IPS-NIHi7 (cell line): ENCODE measurements at regions not wholly inside any gene's neighbourhood (a gene's known extent, or its start where the extent isn't known, plus 50 kb on each side); places are given as distances from the start of the nearest gene placed in this dataset.

Experiments used
- DNase-seq: peaks from one replicate; pipeline ENCODE4 v3.0.0; 2012; ENCODE audit warnings: mixed read lengths; ENCODE audit errors: extremely low spot score

GRCh38 chrX:5536261-5536660 is 692.4 kb downstream of the NLGN4X start:
- no peak for DNase-seq

DNA sequence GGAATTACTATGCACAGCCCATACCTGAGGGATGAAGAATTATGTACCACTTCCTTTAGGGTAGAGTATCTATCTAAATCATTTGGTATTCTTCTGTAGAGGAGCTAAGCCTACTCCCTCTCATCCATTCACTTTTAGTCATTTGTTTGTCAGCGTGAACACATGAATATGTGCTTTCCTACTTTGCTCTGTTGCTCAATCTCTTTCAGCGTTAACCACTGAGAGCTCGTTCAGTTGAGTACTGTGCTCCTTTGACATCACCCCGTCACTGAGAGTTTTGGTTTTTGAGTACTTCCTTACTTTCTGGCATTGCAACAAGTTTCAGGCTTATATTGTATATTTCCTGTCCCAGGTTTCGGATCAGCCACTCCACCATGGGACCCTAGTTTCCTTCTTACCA is 700.6 kb downstream of the NLGN4X start:
- no peak for DNase-seq

- DNase-seq, result no peak
Observed at GRCh38 chrX:5526191-5526590, 702.5 kb downstream of the NLGN4X start.

DNA sequence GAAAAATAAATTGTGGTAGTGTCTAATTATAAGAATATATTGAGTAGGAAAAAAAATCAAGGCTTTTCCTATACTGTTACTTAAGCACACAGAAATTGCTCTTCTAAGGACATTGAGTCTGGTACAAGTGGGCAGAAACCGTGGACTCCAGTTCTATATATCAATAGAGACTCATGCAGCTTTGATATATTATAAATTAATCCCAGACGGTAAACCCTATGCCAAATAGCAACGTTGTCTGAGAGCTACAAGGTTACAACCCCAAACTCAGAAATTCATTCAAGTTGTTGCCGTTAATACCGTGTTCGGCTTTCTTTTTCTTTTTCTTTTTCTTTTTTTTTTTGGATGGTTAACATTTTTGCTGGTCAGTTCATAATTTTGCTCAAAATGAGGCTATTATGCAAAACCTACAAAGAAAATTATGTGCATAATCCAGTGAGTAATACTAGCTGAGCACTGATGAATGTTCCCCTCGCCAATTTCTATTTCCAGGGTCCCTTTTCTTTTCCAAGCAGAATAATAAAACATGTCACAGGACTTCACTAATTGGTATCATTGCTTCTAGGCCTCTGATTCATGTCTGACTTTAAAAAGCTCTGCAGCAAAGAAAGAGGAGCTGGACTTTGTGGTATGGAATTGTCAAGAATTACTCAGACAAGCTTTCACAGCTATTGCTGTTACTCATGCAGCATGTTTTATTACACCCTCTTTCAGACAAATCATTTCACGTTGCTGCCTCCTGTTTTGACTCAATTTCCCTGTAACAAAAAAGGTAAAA is 737.7 kb downstream of the NLGN4X start:
- no peak for DNase-seq

DNA sequence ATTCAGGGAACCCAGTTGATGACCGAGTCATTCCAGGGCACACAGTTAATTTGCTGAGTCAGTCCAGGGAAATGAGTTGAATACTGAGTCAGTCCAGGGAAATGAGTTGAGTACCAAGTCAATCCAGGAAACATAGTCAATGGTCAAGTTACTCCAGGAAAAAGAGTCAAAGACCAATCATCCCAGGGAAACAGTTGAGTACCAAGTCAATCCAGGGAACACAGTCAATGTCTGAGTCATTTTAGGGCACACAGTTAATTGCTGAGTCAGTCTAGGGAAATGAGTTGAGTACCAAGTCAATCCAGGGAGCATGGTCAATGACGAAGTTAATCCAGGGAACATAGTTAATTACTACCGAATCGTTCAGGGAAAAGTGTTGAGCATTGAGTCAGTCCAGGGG is 754.4 kb downstream of the NLGN4X start:
- DNase-seq, result no peak

GRCh38 chrX:5458300-5458842 is 770.3 kb downstream of the NLGN4X start:
- peak; percentile 21 for DNase-seq

DNA sequence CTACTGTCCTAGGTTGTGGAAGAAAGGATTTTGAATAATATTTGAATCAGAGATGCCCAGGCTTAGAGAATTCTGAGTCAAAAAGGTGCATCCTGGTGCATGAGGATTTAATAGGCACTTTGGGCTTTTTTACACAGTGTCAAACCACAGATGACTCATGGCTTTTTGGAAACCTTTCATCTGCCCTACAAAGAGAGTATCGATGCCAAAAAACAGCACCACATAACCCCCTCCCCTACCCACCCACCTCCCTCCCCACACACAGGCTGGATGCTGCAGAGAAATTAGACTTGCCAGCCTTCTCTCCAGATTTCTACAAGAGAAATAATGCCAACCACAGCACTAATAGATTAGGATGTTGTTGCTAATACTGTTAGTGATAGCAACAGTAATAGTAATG is 779.3 kb downstream of the NLGN4X start:
- DNase-seq, result no peak

DNA sequence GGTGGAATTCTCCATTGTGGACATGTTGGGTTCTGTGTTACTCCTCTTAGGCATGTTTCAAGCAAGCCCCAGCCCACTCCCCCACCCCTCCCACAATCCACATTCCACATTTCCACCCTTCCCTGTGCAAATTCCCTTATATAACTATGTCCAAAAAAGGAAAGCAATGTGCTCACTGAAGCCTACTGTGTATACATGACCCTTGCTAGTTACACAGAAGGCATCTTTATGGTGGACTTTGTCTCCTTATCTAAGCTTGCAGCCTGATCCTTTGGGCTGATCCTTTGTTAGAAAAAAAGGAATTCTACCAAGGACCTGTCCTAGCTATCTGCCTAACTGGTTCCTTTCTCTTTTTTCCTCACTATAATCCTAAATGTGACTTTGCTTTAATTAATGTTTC is 796.8 kb downstream of the NLGN4X start:
- no peak for DNase-seq

DNA sequence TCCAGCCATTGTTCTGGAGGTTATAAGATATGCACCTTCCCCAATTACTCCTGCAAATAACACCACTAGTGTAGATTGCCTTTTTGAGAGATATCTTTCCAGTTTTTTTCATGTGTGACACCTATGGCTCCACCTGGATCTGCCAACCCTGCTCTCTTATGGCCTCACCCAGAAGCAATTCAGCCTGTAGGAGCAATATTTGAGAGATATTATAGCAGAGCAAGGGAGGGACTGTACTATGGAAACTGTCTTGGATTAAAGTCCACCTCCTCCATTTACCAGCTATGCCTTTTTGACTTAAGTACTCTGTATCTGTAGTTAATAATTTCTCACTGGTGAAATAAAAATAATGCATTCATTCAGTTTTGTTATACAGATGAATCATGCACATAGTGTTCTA is 803.5 kb downstream of the NLGN4X start:
- DNase-seq, result no peak

- no peak for DNase-seq
Observed at GRCh38 chrX:5417381-5417780, 811.3 kb downstream of the NLGN4X start.

GRCh38 chrX:5415738-5416137 is 812.9 kb downstream of the NLGN4X start:
- DNase-seq, result no peak

DNA sequence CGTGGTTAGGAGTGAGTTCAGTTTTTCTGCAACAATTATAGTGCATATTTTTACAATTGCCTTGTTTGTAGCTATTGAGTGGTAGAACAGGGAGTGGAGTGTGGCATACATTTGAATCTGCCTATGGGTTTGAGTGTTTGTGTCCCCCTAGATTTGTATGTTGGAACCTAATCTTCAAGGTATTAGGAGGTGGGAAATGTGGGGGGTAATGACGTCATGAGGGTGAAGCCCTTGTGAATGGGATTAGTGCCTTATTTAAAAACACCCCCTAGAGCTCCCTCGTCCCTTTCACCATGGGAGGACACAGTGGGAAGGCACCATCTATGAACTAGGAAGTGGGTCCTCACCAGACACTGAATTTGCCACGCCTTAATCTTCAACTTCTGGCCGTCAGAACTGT is 819.6 kb downstream of the NLGN4X start:
- no peak for DNase-seq

GRCh38 chrX:5402461-5402860 is 826.2 kb downstream of the NLGN4X start:
- DNase-seq, result peak; percentile 15

GRCh38 chrX:5399403-5399802 is 829.3 kb downstream of the NLGN4X start:
- no peak for DNase-seq

- DNase-seq, result no peak
Observed at GRCh38 chrX:5397409-5397808, 831.3 kb downstream of the NLGN4X start.

GRCh38 chrX:5390376-5390775 is 838.3 kb downstream of the NLGN4X start:
- DNase-seq, result no peak

DNA sequence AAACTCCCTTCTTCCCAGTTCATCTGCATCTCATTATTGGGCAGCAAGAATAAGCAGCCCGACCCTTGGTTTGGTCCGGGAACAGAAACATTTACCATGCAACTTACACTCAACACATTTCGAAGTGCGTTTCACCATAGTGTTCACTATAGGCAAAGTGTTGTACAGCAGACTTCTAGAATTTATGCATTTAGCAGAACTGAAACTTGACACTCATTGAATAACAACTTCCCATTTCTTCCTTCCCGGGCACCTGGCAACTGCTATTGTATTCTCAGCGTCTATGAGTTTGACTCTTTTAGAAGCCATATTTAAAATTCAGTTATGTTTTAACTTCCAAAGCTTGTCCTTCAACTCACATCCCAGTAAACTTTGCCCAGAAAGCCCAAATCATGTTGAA is 840.6 kb downstream of the NLGN4X start:
- DNase-seq, result no peak

DNA sequence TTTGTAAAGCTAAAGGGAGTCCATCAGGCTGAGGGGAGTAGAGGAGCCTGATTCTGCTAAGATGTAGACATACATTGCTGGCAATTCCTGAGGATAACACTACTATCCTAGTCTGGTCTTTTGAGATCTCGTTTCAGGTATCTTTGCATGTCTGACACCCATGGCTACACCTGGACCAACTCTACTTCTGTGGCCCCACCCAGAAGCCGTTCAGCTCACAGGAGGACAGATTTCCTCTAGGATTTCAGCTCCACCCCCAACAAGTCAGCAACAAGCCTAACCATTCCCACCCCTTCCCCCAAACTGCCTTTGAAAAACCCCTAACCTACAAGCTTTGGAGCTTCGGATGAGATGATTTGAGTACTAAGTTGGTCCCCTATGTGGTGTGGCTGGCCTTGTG is 848.2 kb downstream of the NLGN4X start:
- peak; percentile 13 for DNase-seq

DNA sequence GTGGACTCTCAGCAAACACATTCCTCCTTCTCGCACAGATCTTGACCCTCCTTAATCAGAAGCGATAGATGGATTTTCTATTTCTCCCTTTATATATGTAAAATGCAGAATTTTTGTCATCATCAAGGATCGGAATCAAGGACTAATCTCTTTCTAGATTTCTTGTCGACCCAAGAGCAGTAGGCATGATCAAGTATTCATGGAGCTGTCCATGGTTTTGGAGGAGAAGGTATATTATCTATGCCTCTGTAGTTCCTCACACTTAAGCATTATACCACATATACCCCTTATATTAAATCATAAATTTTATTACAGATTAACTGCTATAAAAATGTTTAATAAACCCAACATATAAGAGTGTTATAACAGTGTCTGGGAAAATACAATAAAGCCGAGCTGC is 886.8 kb downstream of the NLGN4X start:
- peak; percentile 20 for DNase-seq

GRCh38 chrX:5337160-5337559 is 891.5 kb downstream of the NLGN4X start:
- no peak for DNase-seq

DNA sequence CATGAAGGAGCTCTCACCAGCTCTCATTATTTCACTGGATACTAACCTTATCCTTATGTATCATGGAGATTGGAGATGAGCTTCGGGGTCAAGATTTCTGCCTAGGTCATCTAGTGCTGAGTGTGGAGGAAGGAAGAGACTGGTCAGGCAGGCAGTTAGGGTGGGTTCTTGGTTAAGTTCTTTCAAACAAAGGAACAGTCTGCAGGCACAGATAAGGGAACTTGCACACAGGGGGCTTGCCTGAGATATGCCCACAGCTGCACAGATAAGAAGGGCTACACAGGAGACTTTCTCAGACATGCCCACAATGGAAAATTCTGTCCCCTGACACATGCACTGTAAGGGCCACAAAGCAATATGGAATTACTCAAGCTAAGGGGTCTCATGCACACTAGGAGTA is 904.1 kb downstream of the NLGN4X start:
- DNase-seq, result no peak

DNA sequence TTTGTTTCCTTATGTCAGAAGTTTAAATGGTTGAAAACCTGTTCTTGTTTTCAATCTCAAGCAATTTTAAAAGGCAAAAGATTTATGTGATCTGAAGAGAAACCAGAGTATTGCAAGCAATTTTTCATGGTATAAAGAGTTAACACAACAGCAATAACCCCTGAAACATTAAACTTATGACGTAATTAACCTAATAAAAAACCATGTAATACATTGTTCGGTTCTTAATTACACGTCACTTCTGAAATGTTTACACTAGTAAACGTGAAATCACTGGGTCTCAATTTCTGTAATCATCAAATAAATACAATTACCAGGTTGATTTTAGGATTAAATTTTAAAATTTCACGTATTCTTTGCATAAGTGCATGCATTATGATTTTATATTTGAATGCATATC is 914.5 kb downstream of the NLGN4X start:
- no peak for DNase-seq

DNA sequence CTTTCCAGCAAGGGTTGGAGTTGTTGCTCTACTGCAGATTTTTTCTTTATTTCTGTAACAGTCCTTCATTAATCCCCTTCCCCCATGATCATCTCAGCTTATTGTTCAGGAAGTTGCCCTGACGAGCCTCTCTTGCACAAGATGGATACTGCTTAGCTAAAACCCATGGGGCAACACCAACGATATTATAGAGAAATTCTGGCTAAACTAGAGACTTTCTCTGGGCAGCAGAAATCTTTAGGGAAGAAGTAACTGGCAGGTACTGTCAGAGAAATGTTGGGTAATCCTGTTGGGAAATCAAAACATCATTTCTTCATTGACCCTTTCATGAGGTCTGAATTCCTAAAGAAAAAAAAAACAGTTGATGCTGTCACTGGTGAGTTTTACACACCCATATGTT is 921.3 kb downstream of the NLGN4X start:
- no peak for DNase-seq

DNA sequence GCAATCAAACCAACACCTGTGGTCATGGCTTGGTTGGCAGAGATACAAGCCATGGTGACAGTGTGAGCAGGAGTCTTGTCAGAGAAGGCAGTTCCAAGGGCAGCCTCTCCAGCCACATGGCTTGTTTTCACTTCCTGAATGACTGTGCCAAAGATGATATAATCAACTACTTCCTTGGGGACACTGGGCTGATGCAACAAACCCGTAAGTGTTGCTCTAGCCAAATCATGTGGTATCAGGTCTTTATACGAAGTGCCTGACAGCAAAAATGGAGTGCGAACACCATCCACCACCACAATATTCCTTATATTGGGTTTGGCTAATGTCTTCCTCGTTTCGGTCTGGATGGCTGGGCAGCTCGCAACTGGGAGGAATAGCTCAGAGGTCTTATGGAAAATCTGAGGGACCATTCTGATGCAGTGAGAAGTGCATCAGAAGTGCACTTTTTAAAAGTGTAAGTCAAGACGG is 922.0 kb downstream of the NLGN4X start:
- no peak for DNase-seq
